K562 (cell line): ENCODE measurements at regions not wholly inside any gene's neighbourhood (a gene's known extent, or its start where the extent isn't known, plus 50 kb on each side); places are given as distances from the start of the nearest gene placed in this dataset.

Experiments
- ATAC-seq: fragments of 200-7000 bp; cut with Tn5 transposase; 3 replicates; pipeline ENCODE4 v1.9.1; 2020; ENCODE audit warnings: moderate library complexity
- BruUV-seq: library from RNA; stranded (reverse); fragments of 400-500 nt; replicated peaks from 2 replicates; lab custom pipeline; 2021; lab: Mats Ljungman, UMichigan
- CTCF ChIA-PET: fragments of 300-600 bp; formaldehyde crosslinking; extraction: SDS; loops from one replicate; lab custom pipeline; 2021; ENCODE audit warnings: low intra/inter-chr PET ratio; lab: Yijun Ruan, JAX
- POLR2A ChIA-PET: fragments of 300-600, 350-650 bp; sonication (Branson Sonifier 250); formaldehyde crosslinking; extraction: SDS; loops from one replicate; lab custom pipeline; 2021; ENCODE audit warnings: antibody characterized with exemption, inconsistent platforms; lab: Yijun Ruan, JAX
- DNase-seq, 4 experiments: peaks; one replicate each; pipeline versions ENCODE4 v3.0.0 to v3.0.0-alpha.2; 2011 to 2018; ENCODE audit warnings: low spot score in 3 of 4, mixed read lengths in 3 of 4; ENCODE audit errors: extremely low read depth in 1 of 4
- FAIRE-seq: peaks from 2 replicates; lab custom pipeline; 2011; peaks lifted over from hg19 to GRCh38; lab: Jason Lieb, UNC
- H2AFZ ChIP-seq: 2 replicates; pipeline ENCODE4 v1.6.0; 2011; ENCODE audit warnings: low read depth, low read length, control low read depth, inconsistent platforms
- H3K27ac ChIP-seq: fragments of 200-600 bp; 3 replicates; pipeline ENCODE4 v1.8.0; 2011; ENCODE audit warnings: low read depth, mild to moderate bottlenecking, control low read depth, inconsistent platforms, low read length, moderate library complexity, mixed read lengths; ENCODE audit errors: extremely low read depth
- H3K27me3 ChIP-seq, 2 experiments: fragments of 300-600 bp in 1 of 2; 2 replicates in 1 of 2; 3 replicates in 1 of 2; pipeline versions ENCODE4 v1.6.0 to v1.8.0; 2011; ENCODE audit warnings: inconsistent platforms in 2 of 2, low read length in 2 of 2, mild to moderate bottlenecking in 1 of 2, mixed read lengths in 1 of 2, moderate library complexity in 1 of 2; ENCODE audit not compliant: control insufficient read depth in 2 of 2, insufficient read depth in 2 of 2
- H3K36me3 ChIP-seq: fragments of 300-600 bp; 3 replicates; pipeline ENCODE4 v1.8.0; 2011; ENCODE audit warnings: mild to moderate bottlenecking, low read length, inconsistent platforms; ENCODE audit not compliant: control insufficient read depth, insufficient read depth
- H3K4me1 ChIP-seq, 2 experiments: fragments of 200-600 bp in 1 of 2; replicated peaks in 1 of 2; 2 replicates in 1 of 2; 3 replicates in 1 of 2; pipeline versions ENCODE4 v1.5.1 to v1.8.0; 2011; ENCODE audit warnings: inconsistent platforms in 2 of 2, low read length in 2 of 2, mild to moderate bottlenecking in 1 of 2, mixed read lengths in 1 of 2, moderate library complexity in 1 of 2; ENCODE audit not compliant: control insufficient read depth in 2 of 2, insufficient read depth in 2 of 2
- H3K4me2 ChIP-seq: 2 replicates; pipeline ENCODE4 v1.6.1; 2011; ENCODE audit warnings: low read length, control low read depth, inconsistent platforms, mixed read lengths; ENCODE audit not compliant: insufficient read depth
- H3K4me3 ChIP-seq: fragments of 200-600 bp; sonication (generic), shearing (Covaris generic); 2 replicates; pipeline ENCODE4 v1.5.1; 2016; ENCODE audit warnings: control low read depth, inconsistent platforms
- H3K79me2 ChIP-seq: fragments of 200-600 bp; 3 replicates; pipeline ENCODE4 v1.8.0; 2011; ENCODE audit warnings: low read length, inconsistent platforms; ENCODE audit not compliant: control insufficient read depth, insufficient read depth
- H3K9ac ChIP-seq, 2 experiments: 2 replicates each; pipeline versions ENCODE4 v1.6.0 to v1.6.1; 2011; ENCODE audit warnings: low read depth in 2 of 2, low read length in 2 of 2, control low read depth in 1 of 2, inconsistent platforms in 1 of 2, mild to moderate bottlenecking in 1 of 2, mixed read lengths in 1 of 2; ENCODE audit not compliant: insufficient read depth in 1 of 2
- H3K9me1 ChIP-seq: one replicate; pipeline ENCODE4 v1.6.0; 2011; ENCODE audit warnings: inconsistent platforms, mild to moderate bottlenecking, low read length, moderate library complexity; ENCODE audit not compliant: control insufficient read depth, insufficient read depth
- H3K9me3 ChIP-seq: replicated peaks from 2 replicates; pipeline ENCODE4 v1.5.1; 2011; ENCODE audit warnings: low read depth, low read length, inconsistent platforms; ENCODE audit not compliant: control insufficient read depth, insufficient read depth
- H4K20me1 ChIP-seq: replicated peaks from 2 replicates; pipeline ENCODE4 v1.6.1; 2011; ENCODE audit warnings: low read length, inconsistent platforms, mixed read lengths; ENCODE audit not compliant: control insufficient read depth, insufficient read depth
- JUNB ChIP-seq: fragments of 450-650 bp; formaldehyde crosslinking; conservative IDR thresholded peaks from 2 replicates; pipeline ENCODE4 v1.4.0; 2020; ENCODE audit warnings: mild to moderate bottlenecking
- MCM2 ChIP-seq: fragments of 450-650 bp; IDR thresholded peaks from 2 replicates; pipeline ENCODE4 v1.6.1; 2017; ENCODE audit warnings: low read depth, mild to moderate bottlenecking
- PURB ChIP-seq: sonication (generic); formaldehyde crosslinking; IDR thresholded peaks from 2 replicates; pipeline ENCODE4 v1.9.0; 2021; ENCODE audit warnings: low read depth, mild to moderate bottlenecking, missing genetic modification reagents
- SMARCA5 ChIP-seq: fragments of 450-650 bp; IDR thresholded peaks from 2 replicates; pipeline ENCODE4 v1.6.1; 2016
- WGBS: fragments of 100-300 bp; shearing (Covaris generic); methylation state at CpG from one replicate; pipeline ENCODE4 v1.1.6; 2016; ENCODE audit warnings: low coverage, mixed read lengths; ENCODE audit not compliant: insufficient coverage; ENCODE audit errors: missing lambda C conversion rate; 5-methylcytosine and 5-hydroxymethylcytosine counted together
- in situ Hi-C: fragments of 300-500 bp; cut with MboI; formaldehyde crosslinking; loops from 4 replicates; pipeline ENCODE4 v1.15.0; 2018; ENCODE audit warnings: inconsistent platforms, mixed read lengths
- intact Hi-C: fragments of 100-400 bp; cut with micrococcal nuclease; formaldehyde crosslinking; loops from 2 replicates; pipeline ENCODE4 v1.14.2; 2022
- TF ChIP-seq, protein P1 (sequence below): sonication (generic); formaldehyde crosslinking; IDR thresholded peaks from 2 replicates; pipeline ENCODE4 v1.8.1; 2023; ENCODE audit warnings: missing genetic modification reagents, mild to moderate bottlenecking, borderline replicate concordance
- TF ChIP-seq, protein P2 (sequence below): fragments of 200-600 bp; sonication (generic); IDR thresholded peaks from one replicate; pipeline ENCODE4 v1.6.1; 2012; ENCODE audit warnings: mild to moderate bottlenecking, low read depth, low read length, inconsistent platforms

DNA sequence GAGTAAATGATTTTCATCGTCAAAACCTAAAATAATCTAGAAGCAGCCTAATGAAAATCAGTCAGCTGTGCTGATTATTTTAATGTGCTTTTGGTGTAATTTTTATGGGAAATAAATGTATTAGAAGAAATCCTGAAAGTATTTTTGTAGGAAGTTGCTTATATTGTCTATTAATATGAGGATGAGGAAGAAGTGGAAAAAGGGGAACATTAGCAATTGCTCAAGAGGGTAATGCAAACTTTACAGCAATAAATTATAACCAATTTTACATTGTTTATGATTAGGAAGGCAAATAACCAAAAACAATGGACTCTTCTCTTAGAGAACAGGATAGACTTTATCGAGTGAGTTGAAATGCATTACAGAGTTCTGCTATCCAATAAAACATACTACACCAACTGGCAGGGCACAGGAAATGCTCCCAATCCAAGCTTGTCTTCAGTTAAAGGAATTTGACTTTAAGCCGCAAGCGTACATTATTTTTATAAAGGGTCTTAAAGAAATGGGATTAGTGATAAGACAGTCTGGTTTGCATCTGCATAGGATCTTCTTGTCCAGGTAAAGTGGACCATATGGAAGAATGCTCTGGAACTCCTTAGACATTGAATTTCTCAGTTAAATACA is 374.8 kb downstream of the PDGFC start:
- CTCF ChIA-PET: no interaction called here
- no peak overlapping the region for H3K4me3 ChIP-seq
- no peaks in the 10 kb centered on the region for H3K36me3 ChIP-seq
- H3K4me2 ChIP-seq: no peak overlapping the region
- no peak for ATAC-seq
- no peaks in the 10 kb centered on the region for H3K27me3 ChIP-seq
- DNase-seq: no peak
- H3K4me1 ChIP-seq: no peaks in the 10 kb centered on the region
- 2% methylated on average over 4 of the region's 4 CpGs for WGBS
- no peak overlapping the region for H3K9ac ChIP-seq
- in situ Hi-C loops (no loop called here), intact Hi-C loops (no loop called here)
- H3K27ac ChIP-seq: no peak overlapping the region
- BruUV-seq: no TSS peak
- no peaks in the 10 kb centered on the region for H3K9me1 ChIP-seq
- POLR2A ChIA-PET: no interaction called here
- H2AFZ ChIP-seq: no peak overlapping the region
- H3K79me2 ChIP-seq: no peaks in the 10 kb centered on the region
- FAIRE-seq: no peak
- H3K9me3 ChIP-seq: no peaks in the 10 kb centered on the region
- no peaks in the 10 kb centered on the region for H4K20me1 ChIP-seq
- TF ChIP-seq JUNB (no peak), MCM2 (no peak), PURB (CRISPR knock-in tag) (no peak), SMARCA5 (no peak)
- TF ChIP-seq, protein P1, sequence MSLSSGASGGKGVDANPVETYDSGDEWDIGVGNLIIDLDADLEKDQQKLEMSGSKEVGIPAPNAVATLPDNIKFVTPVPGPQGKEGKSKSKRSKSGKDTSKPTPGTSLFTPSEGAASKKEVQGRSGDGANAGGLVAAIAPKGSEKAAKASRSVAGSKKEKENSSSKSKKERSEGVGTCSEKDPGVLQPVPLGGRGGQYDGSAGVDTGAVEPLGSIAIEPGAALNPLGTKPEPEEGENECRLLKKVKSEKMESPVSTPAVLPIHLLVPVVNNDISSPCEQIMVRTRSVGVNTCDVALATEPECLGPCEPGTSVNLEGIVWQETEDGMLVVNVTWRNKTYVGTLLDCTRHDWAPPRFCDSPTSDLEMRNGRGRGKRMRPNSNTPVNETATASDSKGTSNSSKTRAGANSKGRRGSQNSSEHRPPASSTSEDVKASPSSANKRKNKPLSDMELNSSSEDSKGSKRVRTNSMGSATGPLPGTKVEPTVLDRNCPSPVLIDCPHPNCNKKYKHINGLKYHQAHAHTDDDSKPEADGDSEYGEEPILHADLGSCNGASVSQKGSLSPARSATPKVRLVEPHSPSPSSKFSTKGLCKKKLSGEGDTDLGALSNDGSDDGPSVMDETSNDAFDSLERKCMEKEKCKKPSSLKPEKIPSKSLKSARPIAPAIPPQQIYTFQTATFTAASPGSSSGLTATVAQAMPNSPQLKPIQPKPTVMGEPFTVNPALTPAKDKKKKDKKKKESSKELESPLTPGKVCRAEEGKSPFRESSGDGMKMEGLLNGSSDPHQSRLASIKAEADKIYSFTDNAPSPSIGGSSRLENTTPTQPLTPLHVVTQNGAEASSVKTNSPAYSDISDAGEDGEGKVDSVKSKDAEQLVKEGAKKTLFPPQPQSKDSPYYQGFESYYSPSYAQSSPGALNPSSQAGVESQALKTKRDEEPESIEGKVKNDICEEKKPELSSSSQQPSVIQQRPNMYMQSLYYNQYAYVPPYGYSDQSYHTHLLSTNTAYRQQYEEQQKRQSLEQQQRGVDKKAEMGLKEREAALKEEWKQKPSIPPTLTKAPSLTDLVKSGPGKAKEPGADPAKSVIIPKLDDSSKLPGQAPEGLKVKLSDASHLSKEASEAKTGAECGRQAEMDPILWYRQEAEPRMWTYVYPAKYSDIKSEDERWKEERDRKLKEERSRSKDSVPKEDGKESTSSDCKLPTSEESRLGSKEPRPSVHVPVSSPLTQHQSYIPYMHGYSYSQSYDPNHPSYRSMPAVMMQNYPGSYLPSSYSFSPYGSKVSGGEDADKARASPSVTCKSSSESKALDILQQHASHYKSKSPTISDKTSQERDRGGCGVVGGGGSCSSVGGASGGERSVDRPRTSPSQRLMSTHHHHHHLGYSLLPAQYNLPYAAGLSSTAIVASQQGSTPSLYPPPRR (CRISPR knock-in tag): no peak
- TF ChIP-seq, protein P2, sequence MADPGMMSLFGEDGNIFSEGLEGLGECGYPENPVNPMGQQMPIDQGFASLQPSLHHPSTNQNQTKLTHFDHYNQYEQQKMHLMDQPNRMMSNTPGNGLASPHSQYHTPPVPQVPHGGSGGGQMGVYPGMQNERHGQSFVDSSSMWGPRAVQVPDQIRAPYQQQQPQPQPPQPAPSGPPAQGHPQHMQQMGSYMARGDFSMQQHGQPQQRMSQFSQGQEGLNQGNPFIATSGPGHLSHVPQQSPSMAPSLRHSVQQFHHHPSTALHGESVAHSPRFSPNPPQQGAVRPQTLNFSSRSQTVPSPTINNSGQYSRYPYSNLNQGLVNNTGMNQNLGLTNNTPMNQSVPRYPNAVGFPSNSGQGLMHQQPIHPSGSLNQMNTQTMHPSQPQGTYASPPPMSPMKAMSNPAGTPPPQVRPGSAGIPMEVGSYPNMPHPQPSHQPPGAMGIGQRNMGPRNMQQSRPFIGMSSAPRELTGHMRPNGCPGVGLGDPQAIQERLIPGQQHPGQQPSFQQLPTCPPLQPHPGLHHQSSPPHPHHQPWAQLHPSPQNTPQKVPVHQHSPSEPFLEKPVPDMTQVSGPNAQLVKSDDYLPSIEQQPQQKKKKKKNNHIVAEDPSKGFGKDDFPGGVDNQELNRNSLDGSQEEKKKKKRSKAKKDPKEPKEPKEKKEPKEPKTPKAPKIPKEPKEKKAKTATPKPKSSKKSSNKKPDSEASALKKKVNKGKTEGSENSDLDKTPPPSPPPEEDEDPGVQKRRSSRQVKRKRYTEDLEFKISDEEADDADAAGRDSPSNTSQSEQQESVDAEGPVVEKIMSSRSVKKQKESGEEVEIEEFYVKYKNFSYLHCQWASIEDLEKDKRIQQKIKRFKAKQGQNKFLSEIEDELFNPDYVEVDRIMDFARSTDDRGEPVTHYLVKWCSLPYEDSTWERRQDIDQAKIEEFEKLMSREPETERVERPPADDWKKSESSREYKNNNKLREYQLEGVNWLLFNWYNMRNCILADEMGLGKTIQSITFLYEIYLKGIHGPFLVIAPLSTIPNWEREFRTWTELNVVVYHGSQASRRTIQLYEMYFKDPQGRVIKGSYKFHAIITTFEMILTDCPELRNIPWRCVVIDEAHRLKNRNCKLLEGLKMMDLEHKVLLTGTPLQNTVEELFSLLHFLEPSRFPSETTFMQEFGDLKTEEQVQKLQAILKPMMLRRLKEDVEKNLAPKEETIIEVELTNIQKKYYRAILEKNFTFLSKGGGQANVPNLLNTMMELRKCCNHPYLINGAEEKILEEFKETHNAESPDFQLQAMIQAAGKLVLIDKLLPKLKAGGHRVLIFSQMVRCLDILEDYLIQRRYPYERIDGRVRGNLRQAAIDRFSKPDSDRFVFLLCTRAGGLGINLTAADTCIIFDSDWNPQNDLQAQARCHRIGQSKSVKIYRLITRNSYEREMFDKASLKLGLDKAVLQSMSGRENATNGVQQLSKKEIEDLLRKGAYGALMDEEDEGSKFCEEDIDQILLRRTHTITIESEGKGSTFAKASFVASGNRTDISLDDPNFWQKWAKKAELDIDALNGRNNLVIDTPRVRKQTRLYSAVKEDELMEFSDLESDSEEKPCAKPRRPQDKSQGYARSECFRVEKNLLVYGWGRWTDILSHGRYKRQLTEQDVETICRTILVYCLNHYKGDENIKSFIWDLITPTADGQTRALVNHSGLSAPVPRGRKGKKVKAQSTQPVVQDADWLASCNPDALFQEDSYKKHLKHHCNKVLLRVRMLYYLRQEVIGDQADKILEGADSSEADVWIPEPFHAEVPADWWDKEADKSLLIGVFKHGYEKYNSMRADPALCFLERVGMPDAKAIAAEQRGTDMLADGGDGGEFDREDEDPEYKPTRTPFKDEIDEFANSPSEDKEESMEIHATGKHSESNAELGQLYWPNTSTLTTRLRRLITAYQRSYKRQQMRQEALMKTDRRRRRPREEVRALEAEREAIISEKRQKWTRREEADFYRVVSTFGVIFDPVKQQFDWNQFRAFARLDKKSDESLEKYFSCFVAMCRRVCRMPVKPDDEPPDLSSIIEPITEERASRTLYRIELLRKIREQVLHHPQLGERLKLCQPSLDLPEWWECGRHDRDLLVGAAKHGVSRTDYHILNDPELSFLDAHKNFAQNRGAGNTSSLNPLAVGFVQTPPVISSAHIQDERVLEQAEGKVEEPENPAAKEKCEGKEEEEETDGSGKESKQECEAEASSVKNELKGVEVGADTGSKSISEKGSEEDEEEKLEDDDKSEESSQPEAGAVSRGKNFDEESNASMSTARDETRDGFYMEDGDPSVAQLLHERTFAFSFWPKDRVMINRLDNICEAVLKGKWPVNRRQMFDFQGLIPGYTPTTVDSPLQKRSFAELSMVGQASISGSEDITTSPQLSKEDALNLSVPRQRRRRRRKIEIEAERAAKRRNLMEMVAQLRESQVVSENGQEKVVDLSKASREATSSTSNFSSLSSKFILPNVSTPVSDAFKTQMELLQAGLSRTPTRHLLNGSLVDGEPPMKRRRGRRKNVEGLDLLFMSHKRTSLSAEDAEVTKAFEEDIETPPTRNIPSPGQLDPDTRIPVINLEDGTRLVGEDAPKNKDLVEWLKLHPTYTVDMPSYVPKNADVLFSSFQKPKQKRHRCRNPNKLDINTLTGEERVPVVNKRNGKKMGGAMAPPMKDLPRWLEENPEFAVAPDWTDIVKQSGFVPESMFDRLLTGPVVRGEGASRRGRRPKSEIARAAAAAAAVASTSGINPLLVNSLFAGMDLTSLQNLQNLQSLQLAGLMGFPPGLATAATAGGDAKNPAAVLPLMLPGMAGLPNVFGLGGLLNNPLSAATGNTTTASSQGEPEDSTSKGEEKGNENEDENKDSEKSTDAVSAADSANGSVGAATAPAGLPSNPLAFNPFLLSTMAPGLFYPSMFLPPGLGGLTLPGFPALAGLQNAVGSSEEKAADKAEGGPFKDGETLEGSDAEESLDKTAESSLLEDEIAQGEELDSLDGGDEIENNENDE: no peak
